Lung microvascular endothelial cell (primary cell): ENCODE measurements at regions not wholly inside any gene's neighbourhood (a gene's known extent, or its start where the extent isn't known, plus 50 kb on each side); places are given as distances from the start of the nearest gene placed in this dataset.

Experiments used
- DNase-seq, 2 donors: peaks; one replicate each; pipeline versions ENCODE4 v3.0.0 to v3.0.0-alpha.2; 2010; ENCODE audit warnings: low read depth in 2 of 2

DNA sequence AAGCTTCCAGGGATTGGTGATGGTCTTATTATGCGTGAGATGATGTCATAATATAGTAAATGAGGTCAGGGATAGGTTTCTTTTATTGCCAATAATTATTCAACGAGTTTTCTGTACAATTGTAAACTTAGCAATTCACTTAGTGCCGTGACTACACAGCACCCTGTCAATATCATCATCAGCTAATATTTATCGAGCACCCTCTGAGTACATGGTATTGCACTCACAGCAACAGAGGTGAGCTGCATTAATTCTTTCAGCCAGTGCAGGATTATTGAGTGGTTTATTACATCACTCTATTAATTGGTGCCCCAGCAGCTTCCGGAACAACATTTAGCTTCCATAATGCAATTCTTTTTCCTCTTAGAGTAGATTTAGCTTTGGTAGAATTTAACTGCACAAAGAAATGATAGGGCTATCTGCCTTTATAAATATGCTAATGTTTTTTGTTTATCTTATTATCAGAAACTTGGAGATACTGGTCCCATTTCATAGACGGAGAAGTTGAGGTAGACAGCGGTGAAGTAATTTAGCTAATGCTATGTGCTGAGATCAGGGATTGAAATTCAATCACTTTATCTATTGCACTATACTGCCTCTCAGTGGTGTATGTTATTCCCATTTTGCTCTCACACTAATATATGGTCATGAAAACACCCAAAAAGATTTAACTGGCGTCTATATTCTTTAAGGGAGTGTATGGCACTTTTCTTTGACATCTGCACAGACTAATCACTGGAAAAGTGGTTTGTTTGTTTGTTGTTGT is 726.1 kb upstream of the WWC1 start:
- DNase-seq: peak in 1 of 2 donors; percentile 12

DNA sequence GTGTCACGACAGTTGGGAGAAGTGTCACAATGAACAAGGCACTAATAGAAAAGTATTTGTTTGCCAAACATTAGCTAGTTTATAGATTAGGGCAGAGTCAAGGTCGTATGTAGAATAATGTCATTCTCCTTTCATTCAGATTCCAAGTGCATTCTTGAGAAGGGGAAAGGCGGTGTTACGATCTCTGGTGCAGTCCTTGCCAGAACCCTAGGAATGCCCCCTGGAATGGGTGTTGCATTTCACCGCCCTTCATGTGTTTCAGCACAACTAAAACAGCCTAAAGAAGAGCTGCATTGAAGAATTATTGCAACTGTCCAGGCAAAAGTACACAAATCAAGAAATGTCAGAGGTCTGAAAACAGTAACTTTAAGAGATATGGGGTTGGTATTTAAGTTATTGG is 721.0 kb upstream of the WWC1 start:
- DNase-seq: no peak

DNA sequence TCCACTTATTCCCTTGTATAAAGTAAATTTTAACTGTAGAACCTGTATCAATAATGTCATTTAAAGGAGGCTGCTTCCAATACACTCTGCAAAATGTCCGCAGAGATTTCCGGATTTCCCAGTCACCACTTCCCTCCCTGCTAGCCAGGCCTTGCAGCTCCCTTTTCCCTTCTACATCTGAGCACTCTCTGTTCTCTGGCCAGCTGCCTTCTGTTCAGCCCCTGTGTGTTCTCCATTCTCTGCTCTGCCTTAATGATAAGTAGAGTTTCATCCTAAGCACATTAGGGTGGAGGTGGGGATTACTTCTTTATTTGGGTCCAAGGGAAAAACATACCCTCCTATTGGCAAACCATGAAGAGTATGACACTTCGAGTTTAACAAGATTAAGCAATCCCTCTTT is 719.6 kb upstream of the WWC1 start:
- DNase-seq: no peak

DNA sequence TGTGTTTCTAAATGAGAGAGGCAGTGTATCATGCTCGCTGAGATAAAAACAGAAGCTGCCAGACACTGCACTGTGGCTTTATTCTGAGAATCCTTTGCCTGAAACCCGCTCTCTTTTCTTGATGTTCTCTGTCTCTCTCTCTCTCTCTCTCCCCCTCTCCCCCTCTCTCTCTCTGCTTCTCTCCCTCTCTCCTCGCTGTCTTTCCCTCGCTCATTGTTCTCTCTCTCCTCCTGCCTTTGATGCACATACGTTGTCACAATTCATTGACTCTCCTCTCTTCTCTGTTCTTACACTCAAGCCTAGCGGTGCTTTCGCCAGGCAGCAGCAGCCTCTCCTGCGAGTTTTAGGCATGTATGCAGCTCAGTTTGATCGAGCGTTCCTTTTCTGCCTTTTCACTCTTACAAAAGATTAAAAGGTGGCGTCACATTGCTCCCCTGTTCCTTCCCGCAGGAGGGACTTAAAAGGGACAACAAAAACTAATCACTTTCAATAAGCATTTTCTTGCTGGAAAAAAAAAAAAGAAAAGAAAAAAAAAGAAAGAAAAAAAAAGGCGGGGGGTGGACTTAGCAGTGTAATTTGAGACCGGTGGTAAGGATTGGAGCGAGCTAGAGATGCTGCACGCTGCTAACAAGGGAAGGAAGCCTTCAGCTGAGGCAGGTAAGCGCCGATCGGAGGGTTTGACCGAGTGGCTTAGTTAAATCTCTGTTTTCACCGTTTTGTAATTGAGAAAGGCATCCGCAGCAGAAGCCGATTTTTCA is 717.9 kb upstream of the WWC1 start:
- DNase-seq: no peak

DNA sequence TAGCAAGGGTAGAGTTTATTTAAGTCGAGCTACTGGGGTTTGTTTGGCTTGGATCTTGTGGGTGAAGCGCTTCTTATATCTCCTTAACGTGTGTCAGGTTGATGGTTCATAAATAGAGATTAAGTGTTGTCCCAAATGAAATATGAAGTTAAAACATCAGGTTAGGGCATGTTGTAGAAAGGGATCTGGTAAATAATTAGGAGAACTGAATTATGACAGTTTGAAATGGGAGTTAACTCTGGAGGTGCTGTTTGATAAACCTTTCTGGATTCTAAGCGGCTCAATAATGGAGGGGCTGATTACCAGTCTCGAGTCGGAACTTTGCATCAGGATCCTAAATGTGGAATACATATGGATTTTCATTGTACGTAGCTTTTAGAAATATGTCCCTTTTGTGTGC is 717.0 kb upstream of the WWC1 start:
- no peak for DNase-seq

DNA sequence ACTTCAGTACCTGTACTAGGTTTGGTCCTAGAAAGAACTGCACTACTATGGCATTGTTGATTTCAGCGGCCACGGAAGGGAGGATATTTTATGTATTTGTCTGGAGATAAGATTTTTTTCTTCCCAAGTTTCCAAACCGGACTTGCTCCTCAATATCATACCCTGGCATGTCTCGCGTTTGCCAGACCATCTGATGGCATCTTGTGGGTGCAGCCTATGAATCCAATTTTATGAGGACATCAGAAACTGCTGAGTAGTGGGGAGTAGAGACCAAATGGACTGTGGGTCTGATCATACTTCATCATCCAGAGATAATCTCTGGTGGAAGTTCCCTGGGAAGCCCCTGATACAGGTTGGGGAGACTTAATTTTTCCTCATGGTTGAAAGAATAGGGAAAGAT is 716.1 kb upstream of the WWC1 start:
- DNase-seq: no peak

DNA sequence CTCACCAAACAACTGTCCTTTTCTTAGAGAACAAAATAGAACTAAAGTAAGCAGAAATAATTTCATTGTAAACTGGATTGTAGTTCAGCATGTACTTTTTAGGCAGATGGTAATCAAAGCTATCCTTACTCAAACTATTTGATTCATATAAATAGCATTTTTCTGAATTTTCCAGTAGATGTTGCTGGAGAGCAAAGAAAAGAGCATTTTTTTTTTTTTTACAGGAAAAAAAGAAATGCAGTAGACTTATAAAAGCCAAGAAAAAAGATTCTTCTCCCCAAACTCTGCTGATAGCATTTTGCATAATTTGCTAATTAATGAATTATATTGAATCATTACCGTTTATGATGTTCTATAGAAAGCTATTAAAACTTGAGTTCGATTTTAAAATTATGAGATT is 715.3 kb upstream of the WWC1 start:
- DNase-seq: no peak

DNA sequence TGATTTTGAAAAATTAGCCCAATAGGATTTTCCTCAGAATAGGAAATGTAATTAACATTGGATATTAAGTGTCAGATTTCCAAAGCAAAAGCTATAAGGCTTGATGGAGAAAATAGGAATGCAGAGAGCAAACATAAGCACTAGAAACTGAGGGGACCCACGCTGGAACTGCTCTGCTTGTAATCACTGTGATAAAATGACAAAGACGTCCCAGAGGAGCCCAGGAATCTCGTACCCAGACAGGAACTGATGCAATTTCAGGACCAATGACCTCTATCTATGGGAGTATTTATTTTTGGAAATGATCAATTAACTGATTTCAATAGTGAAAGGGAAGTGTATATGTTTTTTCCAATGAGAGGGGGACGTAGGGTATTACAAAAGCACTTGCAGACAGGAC is 714.5 kb upstream of the WWC1 start:
- DNase-seq: no peak

DNA sequence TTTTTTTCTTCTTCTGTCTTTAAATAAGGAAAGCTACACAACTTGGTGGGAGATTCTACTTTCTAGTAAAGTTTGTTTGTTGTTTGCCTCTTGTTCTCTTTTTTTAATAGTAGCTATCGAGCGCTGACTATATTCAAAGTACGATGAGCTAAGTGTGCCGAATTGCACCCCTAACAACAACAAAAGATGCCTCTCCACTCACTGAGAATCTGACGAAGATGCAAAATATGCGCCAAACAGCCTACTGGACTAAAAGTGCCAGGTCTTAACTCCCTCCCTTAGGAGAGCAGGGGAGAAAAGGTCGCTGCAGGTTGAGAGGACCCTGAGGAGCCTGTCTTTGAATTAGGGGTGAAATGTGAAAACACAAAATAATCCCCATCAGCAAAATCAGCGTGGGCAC is 713.8 kb upstream of the WWC1 start:
- no peak for DNase-seq

DNA sequence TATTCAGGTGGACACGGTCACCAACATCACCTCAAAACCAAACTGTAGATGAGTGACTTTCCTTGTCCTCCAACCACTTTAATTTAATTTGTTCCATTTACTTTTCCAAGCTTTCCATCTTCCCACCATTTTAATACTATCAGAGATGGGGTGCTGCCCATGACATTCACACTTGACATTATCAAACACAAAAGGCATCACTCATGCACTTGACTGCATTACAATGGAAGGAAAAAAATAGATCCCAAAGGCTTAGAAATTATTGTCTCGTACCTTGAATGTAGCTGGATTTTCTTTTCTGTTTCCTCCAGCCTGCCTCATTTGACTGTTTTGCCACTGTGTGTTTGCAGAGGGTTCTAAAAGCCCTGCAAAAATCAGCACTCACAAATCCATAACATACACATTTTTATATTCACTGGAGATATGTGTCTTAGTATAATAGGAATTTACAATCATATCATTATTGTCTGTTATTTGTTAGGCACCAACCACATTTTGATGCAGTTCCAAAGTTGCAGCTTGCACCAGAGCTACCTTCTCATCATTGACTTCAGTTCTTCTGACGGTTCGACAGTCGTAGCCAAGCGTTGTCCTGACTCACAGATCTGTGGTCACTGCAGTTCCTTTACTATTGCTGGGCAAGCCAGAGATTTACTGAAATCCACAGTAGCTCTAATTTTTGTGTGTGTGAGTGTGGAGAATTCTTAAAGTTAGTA is 712.3 kb upstream of the WWC1 start:
- DNase-seq: no peak

DNA sequence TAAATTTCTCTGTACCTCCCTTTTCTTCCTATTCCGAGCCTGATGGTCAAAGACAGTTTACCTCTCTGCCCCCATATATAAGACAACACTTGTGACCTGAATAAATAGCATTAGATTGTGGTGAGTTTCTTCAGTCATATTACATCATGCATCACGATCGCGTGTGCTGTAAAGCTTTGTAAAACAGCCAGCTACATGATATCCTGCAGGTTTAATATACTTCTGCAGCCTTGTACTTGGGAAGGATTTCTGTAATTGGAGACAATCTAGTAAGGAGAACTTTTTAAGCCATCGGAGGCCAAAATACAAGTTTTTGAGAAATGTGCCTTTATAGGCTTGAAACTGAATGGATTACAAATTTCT is 711.8 kb upstream of the WWC1 start:
- no peak for DNase-seq

DNA sequence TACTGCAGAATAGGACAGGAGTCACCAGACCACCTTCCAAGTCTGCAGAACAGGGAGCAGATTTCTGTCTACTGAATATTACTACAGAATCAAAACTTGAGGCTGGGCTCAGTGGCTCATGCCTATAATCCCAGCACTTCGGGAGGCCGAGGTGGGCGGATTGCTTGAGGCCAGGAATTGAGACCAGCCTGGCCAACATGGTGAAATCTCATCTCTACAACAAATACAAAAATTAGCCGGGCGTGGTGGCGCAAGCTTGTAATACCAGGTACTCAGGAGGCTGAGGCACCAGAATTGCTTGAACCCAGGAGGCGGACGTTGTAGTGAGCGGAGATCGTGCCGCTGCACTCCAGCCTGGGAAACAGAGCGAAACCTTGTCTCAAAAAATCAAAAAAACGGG is 710.8 kb upstream of the WWC1 start:
- no peak for DNase-seq

DNA sequence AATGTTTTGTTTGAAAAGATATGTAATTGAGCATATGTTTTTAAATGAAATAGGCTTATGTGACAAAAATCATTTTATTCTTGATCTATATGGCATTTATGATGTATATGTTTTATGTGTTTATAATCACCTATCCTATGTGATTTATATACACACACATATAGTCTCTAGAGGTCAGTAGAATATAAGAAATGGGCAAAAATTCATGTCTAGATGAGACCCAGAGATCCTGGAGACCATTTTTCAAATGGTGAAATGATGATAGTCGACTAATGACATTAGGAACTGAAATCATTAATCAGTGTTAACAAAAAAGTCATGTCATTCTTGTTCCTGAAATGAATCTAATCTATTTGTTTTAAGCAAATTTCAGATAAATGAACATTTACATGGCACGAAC is 709.2 kb upstream of the WWC1 start:
- DNase-seq: no peak

DNA sequence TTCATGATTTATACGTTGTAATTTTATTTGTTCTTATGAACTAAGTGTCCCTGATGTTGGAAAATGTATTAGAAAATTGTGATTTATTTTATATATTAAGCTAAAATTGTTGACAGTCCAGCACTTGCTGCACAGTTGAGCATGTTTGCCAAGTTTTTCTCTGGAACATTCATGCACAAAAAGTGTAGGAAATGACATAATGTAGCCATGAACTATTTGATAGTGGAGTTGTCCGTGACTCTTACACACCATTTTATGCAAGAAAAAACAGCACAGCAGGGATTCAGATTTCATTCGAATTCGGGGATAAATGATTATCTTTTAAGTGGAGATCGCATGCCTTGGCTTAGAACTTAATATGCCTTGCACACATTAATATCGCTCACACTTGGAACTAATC is 708.6 kb upstream of the WWC1 start:
- DNase-seq: no peak

DNA sequence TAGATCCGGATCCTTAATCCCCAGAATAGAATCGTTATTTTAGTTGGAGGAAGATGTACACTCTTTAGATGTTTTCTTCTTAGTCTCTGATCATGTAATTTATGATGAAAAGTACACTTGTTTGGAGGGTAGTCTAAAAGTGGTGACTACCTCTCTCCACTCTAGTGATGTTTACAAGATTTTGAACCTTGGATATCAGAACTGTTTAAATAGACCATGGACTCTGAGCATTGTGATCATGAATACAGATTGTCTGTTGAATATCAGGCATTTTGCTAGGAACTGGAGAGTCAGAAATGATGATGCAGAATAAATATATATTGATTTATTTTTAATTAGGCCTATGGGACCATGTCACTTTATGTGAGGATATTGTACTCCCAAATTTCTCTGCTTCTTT is 706.3 kb upstream of the WWC1 start:
- no peak for DNase-seq

DNA sequence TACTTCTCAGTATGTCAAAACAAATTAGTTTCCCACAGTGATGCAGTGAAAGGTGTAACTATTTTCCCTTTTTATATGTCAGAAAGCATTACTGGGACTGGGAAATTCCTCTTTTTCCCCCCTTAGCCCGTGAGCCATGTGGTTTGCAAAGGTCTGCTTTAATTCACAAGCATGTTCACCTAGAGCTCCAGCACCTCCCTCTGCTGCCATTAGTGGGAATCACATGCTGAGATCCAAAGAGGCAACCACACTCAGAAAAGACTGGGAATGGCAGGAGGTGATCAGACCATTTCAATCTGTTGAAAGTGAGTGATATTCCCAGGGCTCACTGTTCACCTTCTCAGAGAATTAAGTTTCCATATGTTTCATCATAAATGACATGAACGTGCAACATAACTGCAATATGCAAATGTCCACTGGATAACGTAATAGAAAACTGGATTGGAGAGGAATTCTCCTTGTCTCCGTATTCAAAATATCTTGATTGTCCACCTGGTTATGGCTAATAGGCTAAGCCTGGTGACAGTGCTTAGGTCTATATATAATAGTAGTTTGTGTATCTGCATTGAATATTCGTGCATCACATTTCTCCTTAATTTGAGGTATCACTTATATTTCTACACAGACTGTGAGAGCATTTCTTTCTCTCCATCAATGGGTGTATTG is 703.5 kb upstream of the WWC1 start:
- peak in 1 of 2 donors; percentile 13 for DNase-seq

DNA sequence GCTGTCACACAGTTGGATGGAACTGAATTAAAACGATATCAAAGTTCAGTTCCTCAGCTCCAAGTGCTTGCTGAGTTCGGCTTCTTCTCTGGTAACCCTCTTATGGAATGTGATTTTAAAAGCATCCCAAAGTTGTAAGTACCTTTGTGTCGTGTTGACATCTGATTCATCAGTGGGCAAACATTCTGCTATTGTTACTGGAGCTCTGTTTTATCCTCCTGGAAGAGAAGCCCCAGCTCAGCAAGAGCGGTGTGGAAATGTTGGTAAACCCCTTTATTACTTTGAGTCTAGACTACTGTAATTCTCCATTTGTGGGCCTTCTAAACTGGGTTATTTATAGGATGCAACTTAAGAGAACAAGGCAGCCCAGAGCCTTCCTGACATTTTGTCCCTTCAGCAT is 699.3 kb upstream of the WWC1 start:
- DNase-seq: no peak

DNA sequence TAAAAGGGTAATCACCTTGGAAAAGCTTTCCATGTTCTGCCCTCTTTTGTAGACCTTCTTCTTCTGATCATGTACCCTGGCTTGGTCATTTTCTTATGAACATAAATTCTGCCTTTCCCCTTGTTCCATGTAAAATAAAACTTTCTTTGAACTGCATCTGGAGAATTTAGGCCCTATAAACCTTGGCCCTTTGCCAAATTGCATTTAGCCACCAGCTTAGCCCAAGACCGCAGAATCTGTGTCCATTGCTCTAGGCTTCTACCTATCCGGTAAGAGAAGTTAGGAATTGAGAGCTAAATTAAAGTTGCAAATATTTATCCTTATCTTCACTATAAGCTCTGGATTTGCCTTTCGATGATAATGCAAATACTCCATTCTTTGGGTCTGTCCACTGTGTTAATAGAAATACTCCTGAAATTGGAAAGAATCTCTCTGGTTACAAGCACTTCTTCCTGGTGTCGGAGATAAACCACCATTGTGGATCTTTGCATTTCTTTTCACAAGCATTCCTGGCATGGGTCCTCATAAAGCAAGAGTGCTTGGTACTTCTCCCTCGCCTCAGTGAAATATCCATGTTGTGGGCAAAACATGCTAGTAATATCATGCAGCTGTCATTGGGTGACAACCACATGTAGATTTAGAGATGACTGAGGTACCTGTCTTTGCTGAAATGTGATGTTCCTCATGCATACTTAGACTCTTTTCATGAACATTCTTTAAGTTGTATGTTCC is 698.0 kb upstream of the WWC1 start:
- no peak for DNase-seq

DNA sequence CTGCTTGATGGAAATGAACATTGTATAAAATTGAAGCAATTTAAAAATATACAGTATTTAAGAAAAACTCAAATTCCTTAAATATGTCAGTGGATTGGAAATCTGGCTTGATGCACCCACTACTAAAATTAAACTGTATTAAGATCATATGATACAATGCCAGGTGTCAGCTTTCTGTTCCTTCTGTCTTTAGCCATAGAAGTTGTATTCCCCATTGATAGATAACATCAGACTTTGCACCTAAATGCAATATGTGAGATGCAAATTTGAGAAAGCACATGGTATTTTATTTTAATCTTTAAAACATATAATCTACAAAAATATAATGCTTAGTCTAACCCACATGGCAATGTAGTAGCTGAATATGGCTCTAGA is 697.4 kb upstream of the WWC1 start:
- DNase-seq: no peak

DNA sequence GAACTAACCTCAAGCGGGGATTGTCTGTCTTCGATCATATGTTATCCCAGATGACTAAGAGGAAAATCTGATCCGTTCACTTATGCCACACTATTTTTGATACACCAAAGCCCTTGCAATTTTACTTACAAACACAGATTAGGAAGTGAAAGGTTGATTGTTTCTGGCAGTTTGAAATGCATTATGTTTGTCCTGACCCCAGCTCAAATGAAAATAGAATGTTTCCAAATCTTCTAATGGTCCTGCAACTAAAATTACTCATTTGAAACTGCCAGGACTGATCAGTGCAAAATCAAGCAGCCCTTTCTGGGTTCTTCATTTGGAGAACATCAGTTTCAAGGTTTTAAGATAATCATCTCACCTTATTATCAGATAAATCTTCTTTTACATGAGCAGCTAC is 696.7 kb upstream of the WWC1 start:
- no peak for DNase-seq

DNA sequence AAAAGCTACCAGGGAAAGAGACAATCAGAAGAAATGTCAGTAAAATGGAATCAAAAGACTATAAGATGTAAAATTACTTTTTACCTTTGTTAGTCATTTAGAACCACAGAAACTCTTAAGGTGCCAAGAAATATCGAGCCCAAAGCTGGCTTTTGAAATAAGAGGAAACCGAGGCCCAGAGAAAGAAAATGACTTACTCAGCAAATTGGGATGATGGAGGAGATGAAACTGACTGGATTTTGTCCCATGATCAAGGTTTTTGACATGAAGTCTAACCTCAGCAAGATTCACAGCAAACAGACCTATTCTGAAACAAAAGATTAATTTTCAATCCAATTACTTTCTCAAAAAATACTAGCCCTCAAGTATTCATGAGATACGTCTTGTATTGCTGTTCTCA is 696.2 kb upstream of the WWC1 start:
- no peak for DNase-seq

DNA sequence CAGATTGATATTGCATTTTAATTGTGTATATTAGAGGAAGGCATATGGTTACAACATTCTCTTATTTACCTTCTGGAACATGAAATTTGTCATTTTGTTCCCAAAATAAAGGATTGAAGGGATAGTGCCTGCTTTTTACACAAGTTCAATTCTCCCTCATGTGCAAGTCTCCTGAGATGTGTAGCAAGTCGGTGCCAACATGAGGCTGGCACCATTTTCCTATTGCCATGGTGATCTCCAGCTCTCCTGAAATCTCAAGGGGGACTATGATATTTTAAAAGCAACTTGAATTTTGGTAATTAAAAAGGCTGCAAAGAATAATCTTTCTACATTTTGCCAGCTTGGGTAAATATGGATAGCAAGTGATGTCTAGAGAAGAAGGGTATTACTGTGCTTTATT is 693.3 kb upstream of the WWC1 start:
- no peak for DNase-seq
